ENCODE measurements at regions not wholly inside any gene's neighbourhood (a gene's known extent, or its start where the extent isn't known, plus 50 kb on each side); places are given as distances from the start of the nearest gene placed in this dataset.
"Not testable (repeated sequence)": the region's sequence is repeated elsewhere in the genome, so short reads cannot be mapped to it uniquely, and the experiment has no call there.

DNA sequence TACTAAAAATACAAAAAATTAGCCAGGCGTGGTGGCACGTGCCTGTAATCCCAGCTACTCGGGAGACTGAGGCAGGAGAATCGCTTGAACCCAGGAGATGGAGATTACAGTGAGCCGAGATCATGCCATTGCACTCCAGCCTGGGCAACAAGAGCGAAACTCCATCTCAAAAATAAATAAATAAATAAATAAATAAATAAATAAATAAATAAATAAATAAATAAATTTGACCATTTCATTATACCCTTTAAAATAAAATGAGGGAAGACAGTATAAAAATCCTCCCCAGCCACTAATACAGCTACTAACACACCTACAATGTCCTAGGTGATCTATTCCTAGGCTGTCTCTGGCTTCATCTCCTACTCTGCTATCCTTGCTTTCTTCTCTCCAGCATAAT lies 562.8 kb downstream of the ZBBX start:
- not testable (repeated sequence) for TF ChIP-seq POLR2A (IDR thresholded peaks at IDR 0.05)
- TF ChIP-seq, protein P1, sequence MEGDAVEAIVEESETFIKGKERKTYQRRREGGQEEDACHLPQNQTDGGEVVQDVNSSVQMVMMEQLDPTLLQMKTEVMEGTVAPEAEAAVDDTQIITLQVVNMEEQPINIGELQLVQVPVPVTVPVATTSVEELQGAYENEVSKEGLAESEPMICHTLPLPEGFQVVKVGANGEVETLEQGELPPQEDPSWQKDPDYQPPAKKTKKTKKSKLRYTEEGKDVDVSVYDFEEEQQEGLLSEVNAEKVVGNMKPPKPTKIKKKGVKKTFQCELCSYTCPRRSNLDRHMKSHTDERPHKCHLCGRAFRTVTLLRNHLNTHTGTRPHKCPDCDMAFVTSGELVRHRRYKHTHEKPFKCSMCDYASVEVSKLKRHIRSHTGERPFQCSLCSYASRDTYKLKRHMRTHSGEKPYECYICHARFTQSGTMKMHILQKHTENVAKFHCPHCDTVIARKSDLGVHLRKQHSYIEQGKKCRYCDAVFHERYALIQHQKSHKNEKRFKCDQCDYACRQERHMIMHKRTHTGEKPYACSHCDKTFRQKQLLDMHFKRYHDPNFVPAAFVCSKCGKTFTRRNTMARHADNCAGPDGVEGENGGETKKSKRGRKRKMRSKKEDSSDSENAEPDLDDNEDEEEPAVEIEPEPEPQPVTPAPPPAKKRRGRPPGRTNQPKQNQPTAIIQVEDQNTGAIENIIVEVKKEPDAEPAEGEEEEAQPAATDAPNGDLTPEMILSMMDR (IDR thresholded peaks at IDR 0.05), result not testable (repeated sequence)

Measured in body of pancreas (tissue), 4 donors.